ENCODE measurements at regions not wholly inside any gene's neighbourhood (a gene's known extent, or its start where the extent isn't known, plus 50 kb on each side); places are given as distances from the start of the nearest gene placed in this dataset.

DNA sequence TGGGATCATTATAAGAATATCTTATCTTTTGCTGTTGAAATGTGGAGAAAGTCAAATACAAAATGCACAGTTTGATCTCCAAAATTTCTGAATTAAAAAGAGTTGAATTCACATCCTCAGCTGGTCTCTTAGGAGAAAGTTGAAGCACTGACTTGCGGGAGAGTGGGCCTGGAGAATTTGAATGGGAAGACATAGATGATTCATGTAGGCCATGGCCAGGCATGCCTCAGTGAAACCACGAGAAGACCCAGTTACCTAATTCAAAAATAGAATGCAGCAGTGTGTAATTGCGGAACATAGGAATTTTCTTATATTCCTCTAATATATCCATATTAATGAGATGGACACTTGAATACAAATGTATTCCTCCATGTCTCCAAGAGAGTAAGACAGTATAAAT, 53.0 kb upstream of the DTNBP1 start:
- TF ChIP-seq, protein P1, sequence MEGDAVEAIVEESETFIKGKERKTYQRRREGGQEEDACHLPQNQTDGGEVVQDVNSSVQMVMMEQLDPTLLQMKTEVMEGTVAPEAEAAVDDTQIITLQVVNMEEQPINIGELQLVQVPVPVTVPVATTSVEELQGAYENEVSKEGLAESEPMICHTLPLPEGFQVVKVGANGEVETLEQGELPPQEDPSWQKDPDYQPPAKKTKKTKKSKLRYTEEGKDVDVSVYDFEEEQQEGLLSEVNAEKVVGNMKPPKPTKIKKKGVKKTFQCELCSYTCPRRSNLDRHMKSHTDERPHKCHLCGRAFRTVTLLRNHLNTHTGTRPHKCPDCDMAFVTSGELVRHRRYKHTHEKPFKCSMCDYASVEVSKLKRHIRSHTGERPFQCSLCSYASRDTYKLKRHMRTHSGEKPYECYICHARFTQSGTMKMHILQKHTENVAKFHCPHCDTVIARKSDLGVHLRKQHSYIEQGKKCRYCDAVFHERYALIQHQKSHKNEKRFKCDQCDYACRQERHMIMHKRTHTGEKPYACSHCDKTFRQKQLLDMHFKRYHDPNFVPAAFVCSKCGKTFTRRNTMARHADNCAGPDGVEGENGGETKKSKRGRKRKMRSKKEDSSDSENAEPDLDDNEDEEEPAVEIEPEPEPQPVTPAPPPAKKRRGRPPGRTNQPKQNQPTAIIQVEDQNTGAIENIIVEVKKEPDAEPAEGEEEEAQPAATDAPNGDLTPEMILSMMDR (IDR thresholded peaks at IDR 0.05; ENCODE audit: borderline replicate concordance, insufficient read depth, low read depth, low read length), result no peak
- H3K4me3 ChIP-seq (ENCODE audit: low read depth, low read length), result no peak overlapping the region

DNA sequence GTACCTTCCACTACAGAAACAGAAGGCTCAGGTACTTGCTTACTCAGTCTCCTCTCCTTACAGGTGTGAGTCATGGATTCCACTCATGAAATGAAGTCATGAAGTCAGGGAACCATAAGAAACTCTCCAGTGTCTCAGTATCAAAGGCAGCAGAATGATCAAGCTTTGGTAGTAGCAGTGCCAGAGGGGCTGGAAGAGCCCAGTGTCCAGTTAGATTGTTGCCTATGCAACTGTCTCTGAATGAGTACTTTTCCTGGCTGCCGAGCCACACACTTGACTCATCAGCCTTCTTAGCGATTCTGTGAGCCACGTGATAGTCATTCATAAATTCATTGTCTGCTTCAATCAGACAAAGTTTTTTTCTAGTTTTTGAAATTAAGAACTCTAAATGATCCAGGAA, 52.2 kb upstream of the DTNBP1 start:
- H3K4me3 ChIP-seq (ENCODE audit: low read depth, low read length), result no peak overlapping the region
- TF ChIP-seq, protein P1 (IDR thresholded peaks at IDR 0.05; ENCODE audit: borderline replicate concordance, insufficient read depth, low read depth, low read length), result no peak

DNA sequence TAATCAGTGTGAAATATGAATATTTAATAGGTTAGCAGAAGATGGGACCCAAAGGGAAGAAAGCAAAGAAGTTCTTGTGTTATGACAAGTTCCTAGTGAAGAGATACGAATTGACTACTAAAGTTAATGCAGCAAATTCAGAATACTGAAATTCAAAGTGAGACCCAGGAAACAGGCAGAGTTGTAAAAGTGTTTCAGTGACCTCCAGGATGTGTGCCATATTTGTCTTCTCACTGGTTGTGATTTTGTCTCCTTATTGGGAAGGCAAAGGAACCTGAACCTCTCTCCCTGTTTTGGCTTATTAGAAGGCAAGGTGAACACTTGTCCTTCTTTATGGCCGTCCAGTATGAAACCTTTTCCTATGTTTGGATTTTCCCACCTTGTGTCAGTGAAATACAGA, 51.8 kb upstream of the DTNBP1 start:
- no peak overlapping the region for H3K4me3 ChIP-seq (ENCODE audit: low read depth, low read length)
- TF ChIP-seq, protein P1 (IDR thresholded peaks at IDR 0.05; ENCODE audit: borderline replicate concordance, insufficient read depth, low read depth, low read length), result no peak

DNA sequence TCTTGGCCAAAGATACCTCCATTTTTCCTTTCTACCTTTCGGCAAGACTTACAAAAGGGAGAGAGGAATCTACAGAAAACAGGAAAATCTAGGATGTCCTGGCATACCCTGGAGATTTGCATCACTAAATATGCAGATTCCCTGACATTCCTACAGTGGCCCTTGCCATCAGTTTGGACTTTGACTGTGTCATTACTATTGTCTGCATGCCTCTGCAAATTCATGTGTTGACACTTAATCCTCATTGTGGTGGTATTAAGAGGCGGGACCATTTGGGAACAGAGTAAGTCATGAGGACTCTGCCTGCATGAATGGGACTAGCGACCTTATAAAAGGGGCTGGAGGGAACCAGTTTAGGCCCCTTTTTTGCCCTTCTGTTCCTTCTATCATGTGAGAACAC, 50.5 kb upstream of the DTNBP1 start:
- TF ChIP-seq, protein P1 (IDR thresholded peaks at IDR 0.05; ENCODE audit: borderline replicate concordance, insufficient read depth, low read depth, low read length), result no peak
- H3K4me3 ChIP-seq (ENCODE audit: low read depth, low read length), result no peak overlapping the region

DNA sequence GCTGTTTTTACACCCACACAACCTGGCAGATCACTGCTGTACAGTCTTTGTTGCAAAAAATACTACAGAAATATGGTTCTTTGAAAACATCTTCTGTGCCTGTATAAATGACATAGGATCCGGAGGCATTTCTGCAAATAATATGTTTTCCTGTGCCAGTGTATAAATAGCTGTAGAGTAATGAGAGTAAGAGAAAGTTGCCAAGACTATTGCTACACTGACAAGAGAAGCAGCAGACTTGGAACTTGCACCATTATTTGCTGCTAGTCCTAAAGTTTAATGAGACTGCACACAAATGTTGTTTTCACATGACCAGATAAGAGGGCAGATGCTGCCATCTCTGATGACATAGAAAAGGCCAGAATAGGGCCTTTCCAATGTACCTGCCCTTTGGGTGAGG, 50.0 kb upstream of the DTNBP1 start:
- H3K4me3 ChIP-seq (ENCODE audit: low read depth, low read length), result no peak overlapping the region
- TF ChIP-seq, protein P1 (IDR thresholded peaks at IDR 0.05; ENCODE audit: borderline replicate concordance, insufficient read depth, low read depth, low read length), result no peak

Data from GM12875 (cell line).